Fibroblast of mammary gland (primary cell): ENCODE measurements at regions not wholly inside any gene's neighbourhood (a gene's known extent, or its start where the extent isn't known, plus 50 kb on each side); places are given as distances from the start of the nearest gene placed in this dataset.
A peak's percentile ranks its signal among the peaks of the same experiment; 100 is the strongest.
"Not testable (repeated sequence)": the region's sequence is repeated elsewhere in the genome, so short reads cannot be mapped to it uniquely, and the experiment has no call there.

Experiments
- DNase-seq: peaks from one replicate; pipeline ENCODE4 v3.0.0-alpha.2; 2010; ENCODE audit warnings: low read depth
- H3K4me3 ChIP-seq: 2 replicates; pipeline ENCODE4 v1.5.1; 2011; ENCODE audit warnings: low read depth, mild to moderate bottlenecking, low read length, moderate library complexity; ENCODE audit not compliant: control insufficient read depth
- TF ChIP-seq, protein P1 (sequence below): conservative IDR thresholded peaks from 2 replicates; pipeline ENCODE4 v1.5.1; 2011; ENCODE audit warnings: low read depth, low read length, inconsistent platforms; ENCODE audit not compliant: control insufficient read depth, insufficient read depth

DNA sequence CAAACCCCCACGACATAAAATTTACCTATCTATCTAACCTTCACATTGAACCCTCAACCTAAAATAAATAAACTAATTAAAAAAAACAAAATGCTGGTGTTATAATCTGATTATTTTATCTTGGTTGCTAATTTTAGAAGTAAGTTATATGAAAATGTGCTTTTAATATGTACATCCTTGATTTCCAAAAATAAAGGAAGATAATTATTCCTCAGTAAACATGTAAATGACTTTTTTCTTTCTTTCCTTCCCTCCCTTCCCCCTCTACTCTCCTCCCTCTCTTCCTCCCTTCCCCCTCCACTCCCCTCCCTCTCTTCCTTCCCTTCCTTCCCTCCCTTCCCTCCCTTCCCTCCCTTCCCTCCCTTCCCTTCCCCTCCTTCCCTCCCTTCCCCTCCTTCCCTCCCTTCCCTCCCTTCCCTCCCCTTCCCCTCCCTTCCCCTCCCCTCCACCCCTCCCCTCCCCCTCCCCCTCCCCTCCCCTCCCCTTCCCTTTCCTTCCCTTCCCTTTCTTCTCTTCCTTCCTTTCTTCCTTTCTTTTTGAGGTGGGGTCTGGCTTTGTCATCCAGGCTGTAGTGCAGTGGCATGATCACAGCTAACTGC, 180.0 kb upstream of the GIMD1 start:
- H3K4me3 ChIP-seq: no peak overlapping the region
- DNase-seq: no peak
- TF ChIP-seq, protein P1, sequence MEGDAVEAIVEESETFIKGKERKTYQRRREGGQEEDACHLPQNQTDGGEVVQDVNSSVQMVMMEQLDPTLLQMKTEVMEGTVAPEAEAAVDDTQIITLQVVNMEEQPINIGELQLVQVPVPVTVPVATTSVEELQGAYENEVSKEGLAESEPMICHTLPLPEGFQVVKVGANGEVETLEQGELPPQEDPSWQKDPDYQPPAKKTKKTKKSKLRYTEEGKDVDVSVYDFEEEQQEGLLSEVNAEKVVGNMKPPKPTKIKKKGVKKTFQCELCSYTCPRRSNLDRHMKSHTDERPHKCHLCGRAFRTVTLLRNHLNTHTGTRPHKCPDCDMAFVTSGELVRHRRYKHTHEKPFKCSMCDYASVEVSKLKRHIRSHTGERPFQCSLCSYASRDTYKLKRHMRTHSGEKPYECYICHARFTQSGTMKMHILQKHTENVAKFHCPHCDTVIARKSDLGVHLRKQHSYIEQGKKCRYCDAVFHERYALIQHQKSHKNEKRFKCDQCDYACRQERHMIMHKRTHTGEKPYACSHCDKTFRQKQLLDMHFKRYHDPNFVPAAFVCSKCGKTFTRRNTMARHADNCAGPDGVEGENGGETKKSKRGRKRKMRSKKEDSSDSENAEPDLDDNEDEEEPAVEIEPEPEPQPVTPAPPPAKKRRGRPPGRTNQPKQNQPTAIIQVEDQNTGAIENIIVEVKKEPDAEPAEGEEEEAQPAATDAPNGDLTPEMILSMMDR: no peak

DNA sequence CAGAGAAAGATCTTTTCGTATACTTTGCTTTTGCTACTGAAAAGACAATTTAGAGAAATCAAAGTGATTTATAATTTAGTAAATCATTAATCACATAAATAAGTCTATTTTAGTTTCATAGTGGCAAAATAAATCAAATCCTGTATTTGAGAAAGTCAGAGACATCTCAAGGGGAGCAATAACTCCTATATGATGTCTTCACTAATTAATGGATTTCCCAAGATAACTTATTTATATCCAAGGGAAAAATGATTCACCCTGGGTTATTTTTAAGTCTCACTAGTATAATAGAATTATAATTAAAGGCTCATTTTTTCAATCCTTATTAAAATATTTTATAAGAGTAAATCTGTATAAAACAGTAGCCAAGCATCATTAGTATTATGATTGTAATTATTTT, 177.8 kb upstream of the GIMD1 start:
- DNase-seq: no peak
- H3K4me3 ChIP-seq: no peak overlapping the region
- TF ChIP-seq, protein P1: no peak

DNA sequence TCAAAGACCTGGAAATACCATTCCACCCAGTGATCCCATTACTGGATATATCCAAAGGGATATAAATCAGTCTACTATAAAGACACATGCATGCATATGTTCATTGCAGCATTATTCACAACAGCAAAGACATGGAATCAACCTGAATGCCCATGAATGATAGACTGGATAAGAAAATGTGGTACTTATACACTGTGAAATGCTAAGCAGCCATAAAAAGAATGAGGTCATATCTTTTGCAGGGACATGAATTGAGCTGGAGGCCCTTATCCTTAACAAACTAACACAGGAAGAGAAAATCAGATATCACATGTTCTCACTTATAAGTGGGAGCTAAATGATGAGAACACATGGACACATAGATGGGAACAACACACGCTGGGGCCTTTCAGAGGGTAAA, 174.0 kb upstream of the GIMD1 start:
- DNase-seq, H3K4me3 ChIP-seq: not testable (repeated sequence)

DNA sequence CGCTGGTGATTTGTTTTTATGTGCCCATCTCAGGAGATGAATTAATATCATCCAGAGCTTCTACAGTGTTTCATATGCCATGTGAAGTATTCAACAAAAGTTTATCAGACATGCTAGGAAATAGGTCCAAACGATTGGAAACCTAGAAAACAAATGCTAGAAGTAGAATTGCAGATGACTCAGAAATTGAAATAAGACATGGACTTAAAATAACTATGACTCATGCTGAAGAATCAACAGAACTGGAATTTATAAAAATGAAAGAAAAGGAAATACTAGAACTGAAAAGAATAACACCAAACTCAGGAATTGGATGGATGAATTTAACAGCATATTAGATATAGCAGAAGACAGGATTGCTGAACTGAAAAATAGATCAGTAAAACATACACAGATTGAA, 172.7 kb upstream of the GIMD1 start:
- DNase-seq: peak; percentile 60
- no peak overlapping the region for H3K4me3 ChIP-seq
- TF ChIP-seq, protein P1: no peak

DNA sequence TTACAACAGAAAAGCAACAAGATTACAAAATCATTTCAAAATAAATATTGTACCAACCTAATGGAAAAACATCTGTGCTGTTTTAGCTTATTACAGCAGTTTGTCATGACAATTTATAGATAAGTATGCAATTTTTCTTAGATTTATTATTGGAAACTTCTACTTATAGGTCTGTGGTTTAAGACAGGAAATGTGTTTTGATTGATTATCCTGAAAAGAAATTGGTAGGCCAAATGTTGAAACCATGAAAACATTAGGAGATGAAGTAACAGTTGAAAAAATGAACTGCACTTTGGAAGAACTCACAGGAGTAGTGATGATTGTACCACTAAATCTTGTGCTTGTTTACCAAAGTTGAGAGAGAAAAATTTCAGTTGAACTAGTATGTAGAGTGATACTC, 162.2 kb upstream of the GIMD1 start:
- TF ChIP-seq, protein P1: no peak
- peak; percentile 46 for DNase-seq
- no peak overlapping the region for H3K4me3 ChIP-seq

DNA sequence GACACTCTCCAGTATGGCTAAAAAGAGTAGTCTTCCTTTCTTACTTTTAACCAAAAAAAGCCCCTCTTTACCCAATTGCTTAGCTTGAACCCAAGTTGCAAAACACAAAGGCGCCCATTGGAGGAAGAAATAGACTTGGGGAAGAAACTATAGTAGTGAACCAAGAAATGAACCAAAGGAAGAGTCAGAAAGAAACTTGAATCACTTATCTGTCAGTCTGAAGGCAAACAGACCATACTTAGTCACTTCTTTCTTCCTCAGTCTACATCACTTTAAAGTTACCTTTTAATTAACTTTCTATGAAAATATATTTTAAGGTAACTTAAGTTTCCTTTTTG, 161.4 kb upstream of the GIMD1 start:
- TF ChIP-seq, protein P1: no peak
- H3K4me3 ChIP-seq: no peak overlapping the region
- peak; percentile 10 for DNase-seq

DNA sequence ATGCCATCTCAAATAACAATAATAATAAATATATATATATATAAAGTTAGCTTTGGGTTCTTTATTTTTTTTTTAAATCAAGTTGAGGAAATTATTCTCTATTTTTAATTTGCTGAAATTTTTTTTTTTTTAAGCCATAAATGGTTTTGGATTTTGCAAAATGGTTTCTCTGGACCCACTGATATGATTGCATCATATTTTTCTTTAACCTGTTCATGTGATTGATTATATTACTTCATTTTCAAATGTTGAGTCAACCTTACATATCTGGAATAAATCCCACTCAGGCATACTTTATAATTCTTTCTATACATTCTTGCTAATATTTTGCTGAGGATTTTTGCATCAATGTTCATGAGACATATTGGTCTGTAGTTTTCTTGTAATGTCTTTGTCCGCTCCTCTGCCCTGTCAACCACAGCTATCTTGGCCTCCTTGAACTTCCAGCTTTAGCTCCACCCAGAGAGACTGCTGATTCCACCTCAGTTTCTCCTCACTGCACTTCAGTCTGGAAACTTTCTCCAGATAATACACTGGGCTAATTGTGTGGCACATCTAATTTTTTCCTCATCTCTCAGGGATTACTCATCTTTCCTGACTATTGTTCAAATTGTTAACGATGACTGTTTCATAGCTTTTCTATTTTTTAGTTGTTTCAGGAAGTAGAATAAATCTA, 160.9 kb upstream of the GIMD1 start:
- peak; percentile 21 for DNase-seq
- TF ChIP-seq, protein P1: no peak
- no peak overlapping the region for H3K4me3 ChIP-seq
